Mesendoderm (in vitro differentiated cells): ENCODE measurements at regions not wholly inside any gene's neighbourhood (a gene's known extent, or its start where the extent isn't known, plus 50 kb on each side); places are given as distances from the start of the nearest gene placed in this dataset.

Experiments used
- DNase-seq: peaks from one replicate; pipeline ENCODE4 v3.0.0; 2013
- H2AK5ac ChIP-seq: 2 replicates; pipeline ENCODE4 v1.6.1; 2013; ENCODE audit warnings: low read length, inconsistent platforms
- H2BK120ac ChIP-seq: 2 replicates; pipeline ENCODE4 v1.6.1; 2013; ENCODE audit warnings: low read depth, mild to moderate bottlenecking, low read length, moderate library complexity, mixed read lengths
- H2BK15ac ChIP-seq: replicated peaks from 2 replicates; pipeline ENCODE4 v1.6.1; 2013; ENCODE audit warnings: low read depth, mild to moderate bottlenecking, moderate library complexity
- H2BK5ac ChIP-seq: 2 replicates; pipeline ENCODE4 v1.6.1; 2013; ENCODE audit warnings: low read length, inconsistent platforms
- H3K18ac ChIP-seq: 2 replicates; pipeline ENCODE4 v1.6.1; 2013; ENCODE audit warnings: mild to moderate bottlenecking, low read length, mixed read lengths
- H3K23ac ChIP-seq: one replicate; pipeline ENCODE4 v1.6.1; 2013; ENCODE audit warnings: low read length
- H3K27ac ChIP-seq: 2 replicates; pipeline ENCODE4 v1.5.1; 2013; ENCODE audit warnings: low read depth, mild to moderate bottlenecking, inconsistent platforms, low read length, moderate library complexity
- H3K27me3 ChIP-seq: 2 replicates; pipeline ENCODE4 v1.6.1; 2013; ENCODE audit warnings: low read length, control low read depth, mild to moderate bottlenecking, inconsistent platforms; ENCODE audit not compliant: insufficient read depth, poor library complexity
- H3K36me3 ChIP-seq: 2 replicates; pipeline ENCODE4 v1.6.1; 2013; ENCODE audit warnings: low read length, inconsistent platforms; ENCODE audit not compliant: control insufficient read depth, insufficient read depth
- H3K4ac ChIP-seq: one replicate; pipeline ENCODE4 v1.6.1; 2013; ENCODE audit warnings: low read depth, mild to moderate bottlenecking, low read length, moderate library complexity
- H3K4me1 ChIP-seq: 2 replicates; pipeline ENCODE4 v1.6.1; 2013; ENCODE audit warnings: low read depth, low read length, inconsistent platforms; ENCODE audit not compliant: control insufficient read depth
- H3K4me2 ChIP-seq: 2 replicates; pipeline ENCODE4 v1.6.1; 2013; ENCODE audit warnings: low read length
- H3K4me3 ChIP-seq: 2 replicates; pipeline ENCODE4 v1.5.1; 2013; ENCODE audit warnings: mild to moderate bottlenecking, low read length
- H3K56ac ChIP-seq: one replicate; pipeline ENCODE4 v1.6.1; 2013; ENCODE audit warnings: low read length
- H3K79me1 ChIP-seq: 2 replicates; pipeline ENCODE4 v1.6.1; 2013; ENCODE audit warnings: low read length, inconsistent platforms
- H3K79me2 ChIP-seq: 2 replicates; pipeline ENCODE4 v1.6.1; 2013; ENCODE audit warnings: mild to moderate bottlenecking, low read length; ENCODE audit not compliant: control insufficient read depth, insufficient read depth
- H3K9ac ChIP-seq: 2 replicates; pipeline ENCODE4 v1.6.1; 2013; ENCODE audit warnings: low read length, inconsistent platforms
- H4K5ac ChIP-seq: one replicate; pipeline ENCODE4 v1.6.1; 2013; ENCODE audit warnings: low read length
- H4K8ac ChIP-seq: one replicate; pipeline ENCODE4 v1.6.1; 2013; ENCODE audit warnings: low read depth, mild to moderate bottlenecking, control low read depth, low read length, moderate library complexity
- WGBS: extraction: QIAGEN DNeasy Blood & Tissue Kit; methylation state at CpG from one replicate; pipeline ENCODE4 v1.1.7; 2013; ENCODE audit warnings: low lambda C conversion rate, missing lambda C conversion rate; ENCODE audit not compliant: insufficient coverage; ENCODE audit errors: extremely low coverage; 5-methylcytosine and 5-hydroxymethylcytosine counted together

- Histone ChIP-seq H2BK120ac (no peak overlapping the region), H3K18ac (no peak overlapping the region), H3K79me1 (no peaks in the 10 kb centered on the region), H2AK5ac (no peak overlapping the region), H3K4me3 (no peak overlapping the region), H3K9ac (no peak overlapping the region), H3K79me2 (no peaks in the 10 kb centered on the region), H3K4me1 (no peaks in the 10 kb centered on the region), H3K27ac (no peak overlapping the region), H3K56ac (no peak overlapping the region), H3K4me2 (no peak overlapping the region), H3K4ac (no peak overlapping the region), H2BK15ac (no peak overlapping the region), H3K27me3 (no peaks in the 10 kb centered on the region), H3K23ac (no peak overlapping the region), H4K5ac (no peak overlapping the region), H3K36me3 (no peaks in the 10 kb centered on the region), H4K8ac (no peak overlapping the region), H2BK5ac (no peak overlapping the region)
- no peak for DNase-seq
- no CpG with 5 or more reads among the region's 2 CpGs for WGBS
These were observed 343.1 kb upstream of the MBL2 start for GRCh38 chr10:53115660-53116059.

GRCh38 chr10:53111529-53111928, 338.9 kb upstream of the MBL2 start:
- Histone ChIP-seq H3K27ac (no peak overlapping the region), H3K4me2 (no peak overlapping the region), H3K9ac (no peak overlapping the region), H3K79me2 (no peaks in the 10 kb centered on the region), H4K8ac (no peak overlapping the region), H3K36me3 (no peaks in the 10 kb centered on the region), H3K4me1 (no peaks in the 10 kb centered on the region), H3K79me1 (no peaks in the 10 kb centered on the region), H2BK120ac (no peak overlapping the region), H3K27me3 (no peaks in the 10 kb centered on the region), H3K18ac (no peak overlapping the region), H3K4ac (no peak overlapping the region), H3K56ac (no peak overlapping the region), H2BK15ac (no peak overlapping the region), H2BK5ac (no peak overlapping the region), H3K4me3 (no peak overlapping the region), H2AK5ac (no peak overlapping the region), H3K23ac (no peak overlapping the region), H4K5ac (no peak overlapping the region)
- DNase-seq: no peak
- no CpG with 5 or more reads among the region's 5 CpGs for WGBS

- no peak overlapping the region for H2BK5ac ChIP-seq
- WGBS: 100% methylated on average over 1 of the region's 2 CpGs
These were observed 336.7 kb upstream of the MBL2 start for GRCh38 chr10:53109320-53109719.

DNA sequence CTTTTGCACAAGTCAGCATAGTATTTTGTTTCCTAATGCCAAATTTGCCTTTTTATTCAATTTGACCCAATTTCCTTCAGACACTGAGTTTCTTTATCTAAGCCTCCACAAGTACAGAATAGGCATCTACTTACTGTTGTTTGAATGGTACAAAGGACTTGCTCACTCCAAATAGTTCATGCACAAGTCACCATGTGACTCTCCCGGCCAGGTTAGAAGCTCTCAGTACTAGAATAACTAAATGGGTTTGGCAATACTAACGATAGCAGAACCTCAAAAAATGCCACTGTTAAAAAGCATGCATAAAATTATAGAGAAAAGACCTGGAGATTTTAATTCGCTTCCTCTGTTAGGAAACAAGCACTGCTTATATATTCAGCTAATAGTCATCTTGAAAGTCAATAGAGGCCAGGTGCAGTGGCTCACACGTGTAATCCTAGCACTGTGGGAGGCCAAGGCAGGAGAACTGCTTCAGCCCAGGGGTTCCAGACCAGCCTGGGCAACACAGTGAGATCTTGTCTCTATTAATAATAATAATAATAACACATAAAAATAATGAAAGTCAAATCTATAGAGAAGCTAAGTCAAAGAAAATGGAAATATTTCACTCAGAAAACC, 335.8 kb upstream of the MBL2 start:
- Histone ChIP-seq H3K4ac (no peak overlapping the region), H4K5ac (no peak overlapping the region), H3K27me3 (no peaks in the 10 kb centered on the region), H3K79me2 (no peaks in the 10 kb centered on the region), H3K4me3 (no peak overlapping the region), H3K4me1 (no peaks in the 10 kb centered on the region), H2BK5ac (no peak overlapping the region), H2BK120ac (no peak overlapping the region), H2AK5ac (no peak overlapping the region), H3K9ac (no peak overlapping the region), H3K4me2 (no peak overlapping the region), H3K23ac (no peak overlapping the region), H4K8ac (no peak overlapping the region), H3K79me1 (no peaks in the 10 kb centered on the region), H3K18ac (no peak overlapping the region), H3K56ac (no peak overlapping the region), H3K36me3 (no peaks in the 10 kb centered on the region), H2BK15ac (no peak overlapping the region), H3K27ac (no peak overlapping the region)
- no CpG with 5 or more reads among the region's 4 CpGs for WGBS
- no peak for DNase-seq

More at GRCh38 chr10:53109320-53109719, 336.7 kb upstream of the MBL2 start:
- H3K18ac ChIP-seq: no peak overlapping the region
- H3K9ac ChIP-seq: no peak overlapping the region
- no peak overlapping the region for H3K23ac ChIP-seq
- H3K79me2 ChIP-seq: no peaks in the 10 kb centered on the region
- H3K4ac ChIP-seq: no peak overlapping the region
- H4K5ac ChIP-seq: no peak overlapping the region
- DNase-seq: no peak
- no peak overlapping the region for H3K4me2 ChIP-seq
- no peak overlapping the region for H3K56ac ChIP-seq
- no peak overlapping the region for H3K27ac ChIP-seq
- H2AK5ac ChIP-seq: no peak overlapping the region
- H3K27me3 ChIP-seq: no peaks in the 10 kb centered on the region
- no peak overlapping the region for H4K8ac ChIP-seq
- H3K4me1 ChIP-seq: no peaks in the 10 kb centered on the region
- H3K79me1 ChIP-seq: no peaks in the 10 kb centered on the region
- no peak overlapping the region for H2BK120ac ChIP-seq
- no peak overlapping the region for H2BK15ac ChIP-seq
- H3K36me3 ChIP-seq: no peaks in the 10 kb centered on the region
- no peak overlapping the region for H3K4me3 ChIP-seq

GRCh38 chr10:53107711-53108110, 335.1 kb upstream of the MBL2 start:
- Histone ChIP-seq H3K4ac (no peak overlapping the region), H3K56ac (no peak overlapping the region), H3K18ac (no peak overlapping the region), H4K8ac (no peak overlapping the region), H4K5ac (no peak overlapping the region), H2BK5ac (no peak overlapping the region), H3K4me2 (no peak overlapping the region), H3K36me3 (no peaks in the 10 kb centered on the region), H3K79me1 (no peaks in the 10 kb centered on the region), H3K4me3 (no peak overlapping the region), H3K27me3 (no peaks in the 10 kb centered on the region), H2BK15ac (no peak overlapping the region), H2AK5ac (no peak overlapping the region), H3K9ac (no peak overlapping the region), H3K23ac (no peak overlapping the region), H2BK120ac (no peak overlapping the region), H3K79me2 (no peaks in the 10 kb centered on the region), H3K4me1 (no peaks in the 10 kb centered on the region), H3K27ac (no peak overlapping the region)
- no CpG with 5 or more reads among the region's 5 CpGs for WGBS
- no peak for DNase-seq

- WGBS: no CpG with 5 or more reads among the region's 4 CpGs
- Histone ChIP-seq H3K4me1 (no peaks in the 10 kb centered on the region), H3K79me1 (no peaks in the 10 kb centered on the region), H3K4me3 (no peak overlapping the region), H3K23ac (no peak overlapping the region), H2BK15ac (no peak overlapping the region), H4K8ac (no peak overlapping the region), H3K4me2 (no peak overlapping the region), H2BK5ac (no peak overlapping the region), H3K56ac (no peak overlapping the region), H3K79me2 (no peaks in the 10 kb centered on the region), H3K27ac (no peak overlapping the region), H3K36me3 (no peaks in the 10 kb centered on the region), H3K4ac (no peak overlapping the region), H2BK120ac (no peak overlapping the region), H4K5ac (no peak overlapping the region), H3K9ac (no peak overlapping the region), H3K18ac (no peak overlapping the region), H3K27me3 (no peaks in the 10 kb centered on the region), H2AK5ac (no peak overlapping the region)
- DNase-seq: no peak
These were observed 329.8 kb upstream of the MBL2 start for GRCh38 chr10:53102424-53102823.
